ENCODE measurements at regions not wholly inside any gene's neighbourhood (a gene's known extent, or its start where the extent isn't known, plus 50 kb on each side); places are given as distances from the start of the nearest gene placed in this dataset.
"Not testable (repeated sequence)": the region's sequence is repeated elsewhere in the genome, so short reads cannot be mapped to it uniquely, and the experiment has no call there.

GRCh38 chr1:100657876-100658715 lies 61.4 kb upstream of the VCAM1 start:
- Histone ChIP-seq H3F3A (ENCODE audit: control insufficient read depth, insufficient read depth) (no peaks in the 10 kb centered on the region), H3K9me2 (replicated peaks; ENCODE audit: control insufficient read depth, low read length) (no peaks in the 10 kb centered on the region), H3K4me2 (ENCODE audit: low read length) (no peak overlapping the region), H4K20me1 (ENCODE audit: control insufficient read depth, insufficient read depth, low read depth, low read length) (no peaks in the 10 kb centered on the region), H3K4me3 (ENCODE audit: low read length) (no peak overlapping the region), H3K79me2 (ENCODE audit: control insufficient read depth, low read length) (no peaks in the 10 kb centered on the region), H3K36me3 (ENCODE audit: control insufficient read depth, low read length) (no peaks in the 10 kb centered on the region), H3K4me1 (ENCODE audit: control insufficient read depth, low read length) (no peaks in the 10 kb centered on the region), H3K27me3 (ENCODE audit: control insufficient read depth, low read length) (peaks cover 19% of the 10 kb centered on the region), H3K27ac (ENCODE audit: low read depth, low read length) (no peak overlapping the region), H3K9me3 (ENCODE audit: control insufficient read depth, insufficient read depth, low read length) (no peaks in the 10 kb centered on the region)
- TF ChIP-seq EZH2phosphoT487 (IDR thresholded peaks at IDR 0.05; ENCODE audit: borderline replicate concordance, low read length): no peak
- no peak for TF ChIP-seq CTCF (IDR thresholded peaks at IDR 0.05; ENCODE audit: low read depth, low read length, poor library complexity, severe bottlenecking)

- Histone ChIP-seq H3K4me2 (ENCODE audit: low read length) (no peak overlapping the region), H3K36me3 (ENCODE audit: control insufficient read depth, low read length) (no peaks in the 10 kb centered on the region), H3K27me3 (ENCODE audit: control insufficient read depth, low read length) (peaks cover 19% of the 10 kb centered on the region), H3K79me2 (ENCODE audit: control insufficient read depth, low read length) (no peaks in the 10 kb centered on the region), H4K20me1 (ENCODE audit: control insufficient read depth, insufficient read depth, low read depth, low read length) (no peaks in the 10 kb centered on the region), H3K4me3 (ENCODE audit: low read length) (no peak overlapping the region), H3F3A (ENCODE audit: control insufficient read depth, insufficient read depth) (no peaks in the 10 kb centered on the region), H3K27ac (ENCODE audit: low read depth, low read length) (no peak overlapping the region), H3K9me3 (ENCODE audit: control insufficient read depth, insufficient read depth, low read length) (no peaks in the 10 kb centered on the region), H3K4me1 (ENCODE audit: control insufficient read depth, low read length) (no peaks in the 10 kb centered on the region), H3K9me2 (replicated peaks; ENCODE audit: control insufficient read depth, low read length) (no peaks in the 10 kb centered on the region)
- TF ChIP-seq CTCF (IDR thresholded peaks at IDR 0.05; ENCODE audit: low read depth, low read length, poor library complexity, severe bottlenecking) (no peak), EZH2phosphoT487 (IDR thresholded peaks at IDR 0.05; ENCODE audit: borderline replicate concordance, low read length) (no peak)
Observed at GRCh38 chr1:100658716-100659026, 60.9 kb upstream of the VCAM1 start.

GRCh38 chr1:100661176-100661575 lies 58.4 kb upstream of the VCAM1 start:
- H3K79me2 ChIP-seq (ENCODE audit: control insufficient read depth, low read length): no peaks in the 10 kb centered on the region
- H3K4me1 ChIP-seq (ENCODE audit: control insufficient read depth, low read length): no peaks in the 10 kb centered on the region
- H3K9me2 ChIP-seq (replicated peaks; ENCODE audit: control insufficient read depth, low read length): no peaks in the 10 kb centered on the region
- H3K4me2 ChIP-seq (ENCODE audit: low read length): no peak overlapping the region
- H3K27ac ChIP-seq (ENCODE audit: low read depth, low read length): no peak overlapping the region
- no peaks in the 10 kb centered on the region for H3K36me3 ChIP-seq (ENCODE audit: control insufficient read depth, low read length)
- H3K27me3 ChIP-seq (ENCODE audit: control insufficient read depth, low read length): peaks cover 16% of the 10 kb centered on the region
- no peaks in the 10 kb centered on the region for H3K9me3 ChIP-seq (ENCODE audit: control insufficient read depth, insufficient read depth, low read length)
- no peak overlapping the region for H3K4me3 ChIP-seq (ENCODE audit: low read length)
- no peaks in the 10 kb centered on the region for H3F3A ChIP-seq (ENCODE audit: control insufficient read depth, insufficient read depth)
- no peak for TF ChIP-seq CTCF (IDR thresholded peaks at IDR 0.05; ENCODE audit: low read depth, low read length, poor library complexity, severe bottlenecking)
- no peak for TF ChIP-seq EZH2phosphoT487 (IDR thresholded peaks at IDR 0.05; ENCODE audit: borderline replicate concordance, low read length)
- no peaks in the 10 kb centered on the region for H4K20me1 ChIP-seq (ENCODE audit: control insufficient read depth, insufficient read depth, low read depth, low read length)

GRCh38 chr1:100668494-100668893 lies 51.0 kb upstream of the VCAM1 start:
- not testable (repeated sequence) for H3K36me3 ChIP-seq (ENCODE audit: control insufficient read depth, low read length); H4K20me1 ChIP-seq (ENCODE audit: control insufficient read depth, insufficient read depth, low read depth, low read length); H3K9me3 ChIP-seq (ENCODE audit: control insufficient read depth, insufficient read depth, low read length); H3K4me3 ChIP-seq (ENCODE audit: low read length); H3K27me3 ChIP-seq (ENCODE audit: control insufficient read depth, low read length); H3F3A ChIP-seq (ENCODE audit: control insufficient read depth, insufficient read depth); H3K9me2 ChIP-seq (replicated peaks; ENCODE audit: control insufficient read depth, low read length); H3K4me2 ChIP-seq (ENCODE audit: low read length); H3K79me2 ChIP-seq (ENCODE audit: control insufficient read depth, low read length); H3K27ac ChIP-seq (ENCODE audit: low read depth, low read length); H3K4me1 ChIP-seq (ENCODE audit: control insufficient read depth, low read length)
